Mammary epithelial cell (primary cell): ENCODE measurements at regions not wholly inside any gene's neighbourhood (a gene's known extent, or its start where the extent isn't known, plus 50 kb on each side); places are given as distances from the start of the nearest gene placed in this dataset.

ENCODE experiments used
- EZH2 ChIP-seq: IDR thresholded peaks from 2 replicates; pipeline ENCODE4 v1.6.1; 2012; ENCODE audit warnings: low read length, inconsistent platforms, borderline replicate concordance
- TF ChIP-seq, protein P1 (sequence below), 2 donors: IDR thresholded peaks in 1 of 2; conservative IDR thresholded peaks in 1 of 2; 2 replicates each; pipeline ENCODE4 v1.5.1; 2011 to 2012; ENCODE audit warnings: inconsistent platforms in 2 of 2, low read length in 2 of 2, mild to moderate bottlenecking in 2 of 2, control low read depth in 1 of 2, low read depth in 1 of 2; ENCODE audit not compliant: insufficient read depth in 1 of 2; ENCODE audit errors: extremely low read depth in 1 of 2

DNA sequence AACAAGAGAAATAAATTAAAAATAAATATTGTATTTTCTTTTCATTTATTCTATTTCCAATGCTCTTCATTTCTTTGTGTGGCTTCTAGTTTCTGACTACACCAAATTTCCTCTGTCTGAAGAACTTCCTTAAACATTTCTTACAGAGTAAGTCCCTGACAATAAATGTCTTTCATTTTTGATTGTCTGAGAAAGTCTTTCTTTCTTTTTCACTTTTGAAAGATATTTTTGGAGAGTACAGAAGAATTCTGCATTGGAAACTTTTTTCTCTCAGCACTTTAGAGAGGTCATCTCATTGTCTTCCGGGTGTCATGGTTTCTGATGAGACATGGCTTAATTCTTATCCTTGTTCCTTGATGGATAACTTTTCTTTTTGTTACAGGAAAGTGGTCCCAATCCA is 119.6 kb downstream of the MOBP start:
- TF ChIP-seq, protein P1, sequence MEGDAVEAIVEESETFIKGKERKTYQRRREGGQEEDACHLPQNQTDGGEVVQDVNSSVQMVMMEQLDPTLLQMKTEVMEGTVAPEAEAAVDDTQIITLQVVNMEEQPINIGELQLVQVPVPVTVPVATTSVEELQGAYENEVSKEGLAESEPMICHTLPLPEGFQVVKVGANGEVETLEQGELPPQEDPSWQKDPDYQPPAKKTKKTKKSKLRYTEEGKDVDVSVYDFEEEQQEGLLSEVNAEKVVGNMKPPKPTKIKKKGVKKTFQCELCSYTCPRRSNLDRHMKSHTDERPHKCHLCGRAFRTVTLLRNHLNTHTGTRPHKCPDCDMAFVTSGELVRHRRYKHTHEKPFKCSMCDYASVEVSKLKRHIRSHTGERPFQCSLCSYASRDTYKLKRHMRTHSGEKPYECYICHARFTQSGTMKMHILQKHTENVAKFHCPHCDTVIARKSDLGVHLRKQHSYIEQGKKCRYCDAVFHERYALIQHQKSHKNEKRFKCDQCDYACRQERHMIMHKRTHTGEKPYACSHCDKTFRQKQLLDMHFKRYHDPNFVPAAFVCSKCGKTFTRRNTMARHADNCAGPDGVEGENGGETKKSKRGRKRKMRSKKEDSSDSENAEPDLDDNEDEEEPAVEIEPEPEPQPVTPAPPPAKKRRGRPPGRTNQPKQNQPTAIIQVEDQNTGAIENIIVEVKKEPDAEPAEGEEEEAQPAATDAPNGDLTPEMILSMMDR (conservative IDR thresholded peaks at IDR 0.05 in 1 of 2, IDR thresholded peaks at IDR 0.05 in 1 of 2; ENCODE audit: extremely low read depth in 1 of 2, insufficient read depth in 1 of 2, low read depth in 1 of 2, low read length in 2 of 2): no peak
- TF ChIP-seq EZH2: no peak
